ENCODE measurements at regions not wholly inside any gene's neighbourhood (a gene's known extent, or its start where the extent isn't known, plus 50 kb on each side); places are given as distances from the start of the nearest gene placed in this dataset.
A peak's percentile ranks its signal among the peaks of the same experiment; 100 is the strongest.

- Histone ChIP-seq H2AK5ac (ENCODE audit: low read depth, low read length) (no peak overlapping the region), H3K4me3 (ENCODE audit: extremely low read depth in 1 of 4, insufficient read depth in 2 of 4, low read depth in 3 of 4, low read length in 4 of 4) (no peak overlapping the region), H3K79me1 (ENCODE audit: low read depth, low read length) (no peaks in the 10 kb centered on the region), H3K9me3 (ENCODE audit: insufficient read depth in 2 of 2, low read depth in 1 of 2, low read length in 1 of 2) (peaks cover 0 to 4% of the 10 kb centered on the region in 2 experiments; a peak in 1 of 4 replicates), H4K91ac (replicated peaks; ENCODE audit: insufficient read length, low read length) (no peak overlapping the region), H4K20me1 (replicated peaks in 1 of 2; ENCODE audit: control insufficient read depth in 1 of 2, insufficient read depth in 2 of 2, low read length in 2 of 2) (peaks cover 0 to 2% of the 10 kb centered on the region in 2 experiments), H2BK120ac (replicated peaks; ENCODE audit: low read depth, low read length) (no peak overlapping the region), H3K14ac (ENCODE audit: insufficient read length) (no peak overlapping the region), H2BK12ac (ENCODE audit: low read depth, low read length) (no peak overlapping the region), H3K9ac (replicated peaks in 1 of 4; ENCODE audit: extremely low read depth in 1 of 4, low read depth in 3 of 4, low read length in 3 of 4) (no peak overlapping the region), H4K5ac (ENCODE audit: insufficient read length, low read depth, low read length) (no peak overlapping the region), H2AFZ (ENCODE audit: low read length) (no peak overlapping the region), H3K4me1 (replicated peaks in 1 of 4; ENCODE audit: control insufficient read depth in 3 of 4, insufficient read depth in 4 of 4, low read length in 3 of 4) (no peaks in the 10 kb centered on the region), H3K79me2 (ENCODE audit: control insufficient read depth in 1 of 2, insufficient read depth in 2 of 2, low read length in 2 of 2) (no peaks in the 10 kb centered on the region), H3K18ac (ENCODE audit: extremely low read depth, low read length) (no peak overlapping the region), H2BK5ac (ENCODE audit: low read depth, low read length) (no peak overlapping the region), H3K4me2 (ENCODE audit: insufficient read depth in 1 of 2, low read depth in 2 of 2, low read length in 2 of 2) (no peak overlapping the region), H3K27ac (ENCODE audit: low read depth, low read length) (no peak overlapping the region), H3K23ac (ENCODE audit: insufficient read length) (no peak overlapping the region), H3K36me3 (ENCODE audit: control insufficient read depth in 2 of 4, insufficient read depth in 4 of 4, low read length in 3 of 4) (no peaks in the 10 kb centered on the region), H3K56ac (replicated peaks; ENCODE audit: insufficient read length, low read depth, low read length) (no peak overlapping the region), H3K23me2 (ENCODE audit: low read depth, low read length) (peaks cover 2% of the 10 kb centered on the region; the same call in 1 of the 2 replicates), H2BK20ac (ENCODE audit: low read length) (no peak overlapping the region), H3K27me3 (replicated peaks in 1 of 4; ENCODE audit: control insufficient read depth in 3 of 4, extremely low read depth in 1 of 4, insufficient read depth in 3 of 4, low read length in 3 of 4) (no peaks in the 10 kb centered on the region), H2BK15ac (ENCODE audit: low read length) (no peak overlapping the region), H3K4ac (replicated peaks; ENCODE audit: insufficient read length, low read depth, low read length) (no peak overlapping the region), H4K8ac (ENCODE audit: extremely low read depth, insufficient read depth, low read length) (no peak overlapping the region)
- 94% methylated on average over 1 of the region's 1 CpG; no CpG with 5 or more reads in 1 of the 2 experiments for WGBS, 2 experiments (ENCODE audit: extremely low coverage in 1 of 2, insufficient coverage in 1 of 2, insufficient read length in 1 of 2, insufficient replicate concordance in 2 of 2, low coverage in 1 of 2, low lambda C conversion rate in 2 of 2, missing lambda C conversion rate in 1 of 2)
- FAIRE-seq (no peak), DNase-seq (ENCODE audit: low read depth in 1 of 2, low spot score in 2 of 2) (no peak)
- POLR2A ChIA-PET (ENCODE audit: partially characterized antibody): no interaction called here
- CTCF ChIA-PET (ENCODE audit: partially characterized antibody): interaction anchor here (1.0 to 1.1 kb wide), 2 partner anchors 89 to 216 kb away, joined by 3 to 4 read pairs; no protein-coding TSS in a partner anchor
- peak in 2 of 3 experiments; percentile 7 to 16; a peak in 2 of 4 replicates for TF ChIP-seq CTCF (IDR thresholded peaks at IDR 0.05; ENCODE audit: control extremely low read depth in 1 of 3, insufficient read depth in 1 of 3, low read depth in 1 of 3, low read length in 3 of 3)
- no peak for TF ChIP-seq SIRT6 (IDR thresholded peaks at IDR 0.05; ENCODE audit: low read length)
- TF ChIP-seq KDM5A (IDR thresholded peaks at IDR 0.05; ENCODE audit: low read length): no peak
- TF ChIP-seq RAD21 (IDR thresholded peaks at IDR 0.05 in 1 of 2, conservative IDR thresholded peaks at IDR 0.05 in 1 of 2; ENCODE audit: low read depth in 2 of 2, low read length in 2 of 2): peak; percentile 36 to 51
- TF ChIP-seq CBX8 (IDR thresholded peaks at IDR 0.05; ENCODE audit: borderline replicate concordance, low read depth, low read length): no peak
- TF ChIP-seq MAX (IDR thresholded peaks at IDR 0.05): no peak
- TF ChIP-seq SIN3A (conservative IDR thresholded peaks at IDR 0.05 in 1 of 2, IDR thresholded peaks at IDR 0.05 in 1 of 2; ENCODE audit: low read depth in 1 of 2, low read length in 2 of 2): no peak
- TF ChIP-seq POLR2AphosphoS5 (IDR thresholded peaks at IDR 0.05; ENCODE audit: low read depth, low read length): no peak
- TF ChIP-seq RXRA (IDR thresholded peaks at IDR 0.05; ENCODE audit: insufficient read depth, low read depth, low read length): no peak
- no peak for TF ChIP-seq TEAD4 (IDR thresholded peaks at IDR 0.05; ENCODE audit: low read depth, low read length)
Observed at GRCh38 chr2:13413989-13414388, 697.3 kb downstream of the TRIB2 start.

Data from H1 (cell line).